Kasumi-1 (cell line): ENCODE measurements at regions not wholly inside any gene's neighbourhood (a gene's known extent, or its start where the extent isn't known, plus 50 kb on each side); places are given as distances from the start of the nearest gene placed in this dataset.
"Not testable (repeated sequence)": the region's sequence is repeated elsewhere in the genome, so short reads cannot be mapped to it uniquely, and the experiment has no call there.

Experiments
- DNase-seq, 2 experiments: peaks; one replicate each; lab custom pipeline; 2025; lab: John Stamatoyannopoulos, UW

DNA sequence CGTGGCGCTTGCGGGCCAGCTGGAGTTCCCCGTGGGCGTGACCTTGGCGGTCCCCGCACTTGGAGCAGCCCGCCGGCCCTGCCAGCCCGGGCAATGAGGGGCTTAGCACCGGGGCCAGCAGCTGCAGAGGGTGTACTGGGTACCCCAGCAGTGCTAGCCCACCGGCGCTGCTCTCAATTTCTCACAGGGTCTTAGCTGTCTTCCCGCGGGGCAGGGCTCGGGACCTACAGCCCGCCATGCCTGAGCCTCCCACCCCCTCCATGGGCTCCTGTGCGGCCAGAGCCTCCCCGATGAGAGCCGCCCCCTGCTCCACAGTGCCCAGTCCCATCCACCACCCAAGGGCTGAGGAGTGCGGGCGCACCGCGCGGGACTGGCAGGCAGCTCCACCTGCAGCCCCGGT, 94.0 kb upstream of the NIPBL start:
- DNase-seq: not testable (repeated sequence)

DNA sequence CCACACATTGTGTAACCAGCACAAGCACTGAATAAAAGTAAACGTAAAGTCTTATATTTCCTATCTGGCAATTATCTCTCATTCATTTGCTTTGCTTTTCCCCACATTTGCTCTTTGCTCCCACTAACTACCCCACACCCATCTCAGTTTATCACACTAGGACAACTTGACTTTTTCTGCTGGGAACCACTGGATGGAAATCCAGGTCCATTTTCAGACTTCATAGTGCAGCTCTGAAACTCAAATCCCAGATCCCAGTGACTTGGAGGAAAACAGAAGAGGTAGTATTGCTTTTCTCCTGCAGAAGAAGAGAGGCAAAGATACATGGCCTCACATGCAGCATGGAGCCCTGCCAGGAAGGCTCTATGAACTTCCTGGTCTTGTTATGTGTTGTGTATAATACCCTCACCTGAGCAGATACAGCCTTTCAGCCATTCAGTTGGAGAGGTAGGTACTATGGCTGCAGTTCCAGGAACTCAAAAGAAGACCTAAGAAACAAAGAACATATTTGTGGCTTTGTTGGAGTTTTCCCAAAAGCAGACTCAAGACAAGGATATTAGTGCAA, 90.0 kb upstream of the NIPBL start:
- DNase-seq: no peak

DNA sequence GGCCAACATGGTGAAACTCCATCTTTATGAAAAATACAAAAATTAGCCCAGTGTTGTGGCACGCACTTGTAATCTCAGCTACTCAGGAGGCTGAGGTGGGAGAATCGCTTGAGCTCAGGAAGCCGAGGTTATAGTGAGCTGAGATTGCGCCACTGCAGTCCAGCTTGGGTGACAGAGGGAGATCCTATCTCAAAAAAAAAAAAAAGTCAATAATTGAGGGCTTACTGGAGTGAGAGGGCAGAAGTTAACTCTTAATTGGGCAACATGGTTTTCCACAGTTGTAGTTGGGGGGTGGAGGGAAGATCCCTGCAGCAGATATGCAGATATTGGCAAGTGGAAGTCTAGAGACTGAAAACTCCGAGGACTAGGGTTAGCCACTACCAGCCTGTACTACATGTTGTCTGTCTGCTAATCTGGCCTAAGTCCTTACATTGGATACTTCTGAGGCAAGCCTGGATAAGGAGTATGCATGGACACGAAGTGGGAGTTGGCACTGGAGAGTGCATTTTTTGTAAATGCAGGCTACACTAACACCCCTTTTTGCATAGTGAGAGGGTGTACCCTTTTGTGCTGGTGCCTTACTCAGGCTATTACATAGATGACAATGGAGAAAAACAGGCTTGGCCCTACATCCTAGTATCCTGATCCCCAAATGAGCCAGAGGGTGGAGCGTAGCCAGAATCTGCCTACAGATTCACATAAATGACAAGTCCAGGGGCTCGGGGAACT, 89.0 kb upstream of the NIPBL start:
- DNase-seq: no peak

DNA sequence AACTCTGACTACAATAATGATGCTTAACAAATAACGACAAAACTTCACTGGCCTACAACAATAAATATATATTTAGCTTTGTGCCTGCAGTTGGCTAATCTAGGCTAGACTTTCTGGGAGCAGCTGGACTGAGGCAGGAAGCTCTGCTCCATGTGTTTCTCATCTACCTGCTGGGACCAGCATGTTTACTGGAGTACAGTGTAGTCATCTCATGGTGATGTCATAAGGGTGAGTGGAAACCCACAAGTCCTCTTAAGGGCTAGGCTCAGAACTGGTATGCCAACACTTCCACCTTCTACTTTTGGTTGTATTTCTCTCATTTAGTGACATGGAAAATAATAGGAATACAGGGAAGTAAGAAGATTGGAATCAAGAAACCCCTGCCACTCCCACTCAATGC, 85.7 kb upstream of the NIPBL start:
- no peak for DNase-seq

DNA sequence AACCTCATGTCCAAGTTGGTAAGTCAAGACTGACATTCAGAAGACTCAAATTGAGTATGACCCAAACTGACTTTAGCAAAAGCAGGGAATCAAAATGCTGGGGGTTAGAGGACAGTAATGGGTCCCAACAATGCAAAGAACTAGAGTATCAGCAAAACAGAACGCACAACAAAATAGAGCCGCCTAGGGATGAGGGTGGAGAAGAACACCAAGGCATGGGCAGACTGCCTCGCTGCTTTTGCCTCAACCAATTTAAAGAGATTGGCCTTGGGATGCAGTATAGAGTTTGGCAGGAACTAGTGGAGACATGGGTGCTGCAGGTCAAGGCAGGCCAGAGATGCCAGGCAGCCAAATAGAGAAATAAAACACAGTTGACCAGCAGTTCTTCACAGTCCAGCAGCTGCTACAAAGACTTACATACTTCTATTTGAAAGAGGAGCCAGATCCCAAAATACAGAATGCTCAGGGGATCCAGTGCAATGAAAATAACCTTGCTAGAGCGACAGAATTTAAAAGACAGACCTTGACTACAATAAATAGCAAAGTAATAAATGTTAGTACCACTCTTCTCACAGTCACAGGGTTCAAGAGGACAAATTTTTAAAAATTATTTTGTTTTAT, 83.9 kb upstream of the NIPBL start:
- no peak for DNase-seq

DNA sequence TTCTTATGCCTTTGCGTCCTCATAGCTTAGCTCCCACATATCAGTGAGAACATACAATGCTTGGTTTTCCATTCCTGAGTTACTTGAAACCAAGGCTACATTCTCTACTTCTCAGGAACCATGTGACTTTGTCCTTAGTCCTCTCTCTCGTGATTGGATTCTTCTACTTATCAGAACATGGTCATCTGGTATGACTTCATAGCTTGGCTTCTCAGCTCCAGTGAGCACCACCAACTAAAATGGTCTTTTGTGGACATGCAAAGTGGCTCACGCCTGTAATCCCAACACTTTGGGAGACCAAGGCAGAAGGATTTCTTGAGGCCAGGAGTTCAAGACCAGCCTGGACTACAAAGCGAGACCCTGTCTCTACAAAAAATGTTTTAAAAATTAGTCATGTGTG, 81.2 kb upstream of the NIPBL start:
- no peak for DNase-seq

DNA sequence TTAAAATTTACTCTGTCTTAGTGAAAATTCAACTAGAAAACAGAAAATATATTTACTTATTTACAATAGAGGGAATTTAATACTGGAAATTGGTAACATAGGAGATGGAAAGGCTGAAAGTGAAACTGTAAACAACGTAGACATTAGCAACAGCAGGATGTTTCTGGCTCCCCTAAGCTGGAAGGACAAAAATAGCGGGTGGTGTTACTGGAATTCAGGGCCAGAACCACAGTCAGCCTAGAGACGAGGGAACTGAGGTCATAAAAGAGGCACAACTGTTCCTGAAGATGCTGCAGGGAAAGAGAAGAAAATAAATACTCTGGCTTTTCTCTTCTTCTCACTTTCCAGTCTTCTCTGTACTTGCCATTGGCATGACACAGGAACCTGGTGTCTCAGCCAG, 80.4 kb upstream of the NIPBL start:
- no peak for DNase-seq

DNA sequence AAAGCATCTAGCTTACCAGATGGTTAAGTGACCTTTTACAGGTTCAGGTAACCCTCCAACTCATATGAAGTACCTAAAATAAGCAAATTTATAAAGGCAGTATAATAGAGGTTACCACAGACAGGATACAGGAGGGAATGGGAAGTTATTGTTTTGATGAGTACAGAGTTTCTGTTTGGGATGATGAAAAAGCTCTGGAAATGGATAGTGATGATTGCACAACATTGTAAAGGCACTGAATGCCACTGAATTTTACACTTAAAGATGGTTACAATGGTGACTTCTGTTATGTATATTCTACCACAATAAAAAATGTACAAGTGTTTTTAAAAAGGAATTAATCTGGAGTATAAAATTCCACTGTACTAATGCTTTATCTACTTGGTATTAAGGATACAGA, 75.0 kb upstream of the NIPBL start:
- no peak for DNase-seq

DNA sequence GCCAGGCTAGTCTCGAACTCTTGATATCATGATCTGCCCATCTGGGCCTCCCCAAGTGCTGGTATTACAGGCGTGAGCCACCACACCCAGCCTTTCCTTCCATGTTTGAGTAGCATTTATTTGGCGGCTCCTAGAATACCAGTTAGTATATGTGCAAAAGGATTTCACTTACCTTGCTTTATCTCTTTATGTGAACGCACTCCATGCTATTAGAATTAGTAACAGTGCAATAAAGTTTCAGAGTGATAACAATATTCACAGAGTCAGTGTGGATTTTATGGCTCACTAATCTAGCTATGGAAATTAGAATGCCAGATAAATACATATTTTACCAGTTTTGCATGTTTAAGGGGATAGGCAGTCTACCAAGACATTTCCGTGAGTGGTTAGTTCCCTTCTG, 74.4 kb upstream of the NIPBL start:
- DNase-seq: no peak

DNA sequence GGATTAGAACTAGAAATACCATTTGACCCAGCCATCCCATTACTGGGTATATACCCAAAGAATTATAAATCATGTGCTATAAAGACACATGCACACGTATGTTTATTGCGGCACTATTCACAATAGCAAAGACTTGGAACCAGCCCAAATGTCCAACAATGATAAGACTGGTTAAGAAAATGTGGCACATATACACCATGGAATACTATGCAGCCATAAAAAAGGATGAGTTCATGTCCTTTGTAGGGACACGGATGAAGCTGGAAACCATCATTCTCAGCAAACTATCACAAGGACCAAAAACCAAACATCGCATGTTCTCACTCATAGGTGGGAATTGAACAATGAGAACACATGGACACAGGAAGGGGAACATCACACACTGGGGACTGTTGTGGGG, 63.3 kb upstream of the NIPBL start:
- not testable (repeated sequence) for DNase-seq

DNA sequence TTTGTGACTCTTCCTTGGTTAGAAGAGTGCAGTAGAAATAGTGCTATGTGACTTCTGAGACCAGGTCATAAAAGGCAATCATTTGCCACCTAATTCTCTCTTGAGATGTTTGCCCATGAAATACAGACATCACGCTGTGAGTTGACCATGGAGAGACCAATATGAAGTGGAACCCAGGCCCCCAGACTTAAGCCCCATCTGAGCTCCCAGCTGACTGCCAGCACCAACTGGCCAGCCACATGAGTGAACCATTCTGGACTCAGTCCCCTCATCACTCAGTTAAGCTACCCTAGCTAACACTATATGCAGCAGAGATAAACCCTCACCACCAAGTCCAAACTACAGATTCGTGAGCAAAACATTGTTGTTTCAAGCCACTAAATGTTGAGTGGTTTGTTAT, 60.7 kb upstream of the NIPBL start:
- DNase-seq: no peak

DNA sequence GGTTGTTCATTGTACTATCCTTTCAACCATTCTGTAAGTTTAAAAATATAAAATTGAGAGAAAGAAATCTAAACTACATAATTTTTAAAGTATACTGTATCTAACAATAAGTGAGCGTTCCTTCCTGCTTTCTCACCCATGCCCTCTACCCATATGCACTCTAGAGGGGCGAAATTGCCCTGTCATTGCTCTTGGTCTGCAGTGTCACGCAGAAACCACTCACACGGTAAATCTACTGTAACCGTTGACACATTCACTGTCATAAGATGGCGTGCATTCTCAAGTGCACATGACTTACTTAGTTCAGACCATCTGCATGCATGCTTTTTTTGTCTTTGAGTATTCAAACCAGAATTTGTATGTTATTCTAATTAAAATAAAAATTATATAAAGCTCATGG, 55.7 kb upstream of the NIPBL start:
- DNase-seq: no peak

DNA sequence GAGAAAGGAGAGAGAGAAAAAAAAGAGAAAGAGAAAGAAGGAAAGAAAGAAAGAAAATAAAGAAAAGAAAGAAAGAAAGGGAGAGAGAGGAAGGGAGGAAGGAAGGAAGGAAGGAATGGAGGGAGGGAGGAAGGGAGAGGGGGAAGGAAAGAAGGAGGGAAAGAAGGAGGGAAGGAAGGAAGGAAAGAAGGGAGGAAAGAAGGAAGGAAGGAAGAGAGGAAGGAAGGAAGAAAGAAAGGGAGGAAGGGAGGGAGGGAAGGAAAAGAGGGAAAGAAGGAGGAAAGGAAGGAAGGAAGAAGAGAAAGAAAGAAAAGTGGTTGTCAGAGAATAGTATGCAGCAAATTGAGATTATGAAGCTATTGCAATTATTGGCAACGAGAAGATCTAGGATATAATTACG, 49.9 kb upstream of the NIPBL start:
- DNase-seq: no peak
